ENCODE measurements at regions not wholly inside any gene's neighbourhood (a gene's known extent, or its start where the extent isn't known, plus 50 kb on each side); places are given as distances from the start of the nearest gene placed in this dataset.

DNA sequence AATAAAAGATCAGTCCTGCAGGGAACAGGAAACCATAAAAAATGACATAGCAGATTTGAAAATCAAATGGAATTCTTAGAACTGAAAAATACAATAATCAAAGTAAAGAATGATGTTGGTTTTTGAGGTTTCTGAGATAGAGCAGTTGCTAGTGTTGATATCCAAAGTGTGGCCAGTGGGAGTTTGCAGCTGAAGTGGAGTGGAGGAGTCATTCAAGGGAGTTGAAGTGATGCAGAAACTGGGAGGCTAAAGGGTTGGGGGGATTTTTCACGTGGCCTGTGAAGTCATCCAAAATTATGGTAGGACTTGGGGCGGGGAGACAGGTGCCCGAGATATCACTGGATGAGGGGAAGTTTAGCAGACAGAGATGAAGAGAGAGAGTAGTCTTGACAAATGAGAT is 123.6 kb downstream of the CDC5L start:
- TF ChIP-seq ZNF843 (tag by site-specific recombination; IDR thresholded peaks at IDR 0.05): no peak
- no peak for TF ChIP-seq YY1 (tag by site-specific recombination; IDR thresholded peaks at IDR 0.05)
- TF ChIP-seq, protein P1, sequence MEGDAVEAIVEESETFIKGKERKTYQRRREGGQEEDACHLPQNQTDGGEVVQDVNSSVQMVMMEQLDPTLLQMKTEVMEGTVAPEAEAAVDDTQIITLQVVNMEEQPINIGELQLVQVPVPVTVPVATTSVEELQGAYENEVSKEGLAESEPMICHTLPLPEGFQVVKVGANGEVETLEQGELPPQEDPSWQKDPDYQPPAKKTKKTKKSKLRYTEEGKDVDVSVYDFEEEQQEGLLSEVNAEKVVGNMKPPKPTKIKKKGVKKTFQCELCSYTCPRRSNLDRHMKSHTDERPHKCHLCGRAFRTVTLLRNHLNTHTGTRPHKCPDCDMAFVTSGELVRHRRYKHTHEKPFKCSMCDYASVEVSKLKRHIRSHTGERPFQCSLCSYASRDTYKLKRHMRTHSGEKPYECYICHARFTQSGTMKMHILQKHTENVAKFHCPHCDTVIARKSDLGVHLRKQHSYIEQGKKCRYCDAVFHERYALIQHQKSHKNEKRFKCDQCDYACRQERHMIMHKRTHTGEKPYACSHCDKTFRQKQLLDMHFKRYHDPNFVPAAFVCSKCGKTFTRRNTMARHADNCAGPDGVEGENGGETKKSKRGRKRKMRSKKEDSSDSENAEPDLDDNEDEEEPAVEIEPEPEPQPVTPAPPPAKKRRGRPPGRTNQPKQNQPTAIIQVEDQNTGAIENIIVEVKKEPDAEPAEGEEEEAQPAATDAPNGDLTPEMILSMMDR (tag by site-specific recombination; IDR thresholded peaks at IDR 0.05): no peak
- TF ChIP-seq, protein P2, sequence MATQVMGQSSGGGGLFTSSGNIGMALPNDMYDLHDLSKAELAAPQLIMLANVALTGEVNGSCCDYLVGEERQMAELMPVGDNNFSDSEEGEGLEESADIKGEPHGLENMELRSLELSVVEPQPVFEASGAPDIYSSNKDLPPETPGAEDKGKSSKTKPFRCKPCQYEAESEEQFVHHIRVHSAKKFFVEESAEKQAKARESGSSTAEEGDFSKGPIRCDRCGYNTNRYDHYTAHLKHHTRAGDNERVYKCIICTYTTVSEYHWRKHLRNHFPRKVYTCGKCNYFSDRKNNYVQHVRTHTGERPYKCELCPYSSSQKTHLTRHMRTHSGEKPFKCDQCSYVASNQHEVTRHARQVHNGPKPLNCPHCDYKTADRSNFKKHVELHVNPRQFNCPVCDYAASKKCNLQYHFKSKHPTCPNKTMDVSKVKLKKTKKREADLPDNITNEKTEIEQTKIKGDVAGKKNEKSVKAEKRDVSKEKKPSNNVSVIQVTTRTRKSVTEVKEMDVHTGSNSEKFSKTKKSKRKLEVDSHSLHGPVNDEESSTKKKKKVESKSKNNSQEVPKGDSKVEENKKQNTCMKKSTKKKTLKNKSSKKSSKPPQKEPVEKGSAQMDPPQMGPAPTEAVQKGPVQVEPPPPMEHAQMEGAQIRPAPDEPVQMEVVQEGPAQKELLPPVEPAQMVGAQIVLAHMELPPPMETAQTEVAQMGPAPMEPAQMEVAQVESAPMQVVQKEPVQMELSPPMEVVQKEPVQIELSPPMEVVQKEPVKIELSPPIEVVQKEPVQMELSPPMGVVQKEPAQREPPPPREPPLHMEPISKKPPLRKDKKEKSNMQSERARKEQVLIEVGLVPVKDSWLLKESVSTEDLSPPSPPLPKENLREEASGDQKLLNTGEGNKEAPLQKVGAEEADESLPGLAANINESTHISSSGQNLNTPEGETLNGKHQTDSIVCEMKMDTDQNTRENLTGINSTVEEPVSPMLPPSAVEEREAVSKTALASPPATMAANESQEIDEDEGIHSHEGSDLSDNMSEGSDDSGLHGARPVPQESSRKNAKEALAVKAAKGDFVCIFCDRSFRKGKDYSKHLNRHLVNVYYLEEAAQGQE (tag by site-specific recombination; IDR thresholded peaks at IDR 0.05): no peak
- no peak for TF ChIP-seq SCRT2 (tag by site-specific recombination; IDR thresholded peaks at IDR 0.05)
- no peak for TF ChIP-seq ZBTB21 (tag by site-specific recombination; IDR thresholded peaks at IDR 0.05)
